Naive thymus-derived CD4-positive, alpha-beta T cell (primary cell): ENCODE measurements at regions not wholly inside any gene's neighbourhood (a gene's known extent, or its start where the extent isn't known, plus 50 kb on each side); places are given as distances from the start of the nearest gene placed in this dataset.
"Not testable (repeated sequence)": the region's sequence is repeated elsewhere in the genome, so short reads cannot be mapped to it uniquely, and the experiment has no call there.

Experiments used
- ATAC-seq: fragments of 150-1000 bp; cut with Tn5 transposase; 2 replicates; pipeline ENCODE4 v1.10.0; 2021; ENCODE audit warnings: mild to moderate bottlenecking, moderate library complexity
- CTCF ChIA-PET: fragments of 350-600 bp; sonication (Branson Sonifier 250); formaldehyde crosslinking; loops from one replicate; lab custom pipeline; 2021; ENCODE audit warnings: antibody characterized with exemption; lab: Charles Lee
- POLR2A ChIA-PET: fragments of 350-600 bp; sonication (Branson Sonifier 250); formaldehyde crosslinking; loops from one replicate; lab custom pipeline; 2021; ENCODE audit warnings: antibody characterized with exemption, inconsistent platforms; lab: Charles Lee
- DNase-seq, 9 donors: peaks; one replicate each; pipeline versions ENCODE4 v3.0.0 to v3.0.0-alpha.2; 2020 to 2022; ENCODE audit warnings: mixed read lengths in 1 of 9
- H3K27ac ChIP-seq: one replicate; pipeline ENCODE4 v1.7.0; 2013; ENCODE audit warnings: mild to moderate bottlenecking, low read depth, low read length, moderate library complexity
- H3K27me3 ChIP-seq, 2 donors: one replicate each; pipeline ENCODE4 v1.7.0; 2013; ENCODE audit warnings: low read length in 2 of 2, mild to moderate bottlenecking in 2 of 2, moderate library complexity in 2 of 2; ENCODE audit not compliant: control insufficient read depth in 2 of 2, insufficient read depth in 2 of 2
- H3K36me3 ChIP-seq, 3 experiments: 1 replicate in 2 of 3; 2 replicates in 1 of 3; pipeline ENCODE4 v1.7.0; 2013; ENCODE audit warnings: low read length in 3 of 3, mild to moderate bottlenecking in 3 of 3, moderate library complexity in 1 of 3; ENCODE audit not compliant: insufficient read depth in 3 of 3, control insufficient read depth in 2 of 3
- H3K4me1 ChIP-seq, 2 donors: one replicate each; pipeline ENCODE4 v1.7.0; 2013; ENCODE audit warnings: low read length in 2 of 2, mild to moderate bottlenecking in 2 of 2, moderate library complexity in 1 of 2; ENCODE audit not compliant: control insufficient read depth in 2 of 2, insufficient read depth in 2 of 2
- H3K4me3 ChIP-seq: 2 replicates; pipeline ENCODE4 v1.7.0; 2013; ENCODE audit warnings: mild to moderate bottlenecking, low read length
- H3K9me3 ChIP-seq, 3 experiments: 1 replicate in 2 of 3; 2 replicates in 1 of 3; pipeline ENCODE4 v1.7.0; 2013; ENCODE audit warnings: low read length in 3 of 3; ENCODE audit not compliant: control insufficient read depth in 2 of 3
- H3K27ac Mint-ChIP-seq, 9 donors: one replicate each; pipeline ENCODE4 v1.8.0; 2020 to 2022; ENCODE audit warnings: mixed read lengths in 9 of 9, mild to moderate bottlenecking in 8 of 9, moderate library complexity in 5 of 9, inconsistent platforms in 2 of 9
- H3K27me3 Mint-ChIP-seq, 5 donors: one replicate each; pipeline ENCODE4 v1.8.0; 2021 to 2022; ENCODE audit warnings: mixed read lengths in 5 of 5, mild to moderate bottlenecking in 1 of 5
- H3K36me3 Mint-ChIP-seq, 5 donors: one replicate each; pipeline ENCODE4 v1.8.0; 2020 to 2022; ENCODE audit warnings: mixed read lengths in 5 of 5, mild to moderate bottlenecking in 3 of 5, inconsistent platforms in 1 of 5
- H3K4me1 Mint-ChIP-seq, 7 donors: one replicate each; pipeline ENCODE4 v1.8.0; 2020 to 2022; ENCODE audit warnings: mixed read lengths in 7 of 7, mild to moderate bottlenecking in 3 of 7, inconsistent platforms in 1 of 7
- H3K4me3 Mint-ChIP-seq, 10 donors: one replicate each; pipeline ENCODE4 v1.8.0; 2020 to 2022; ENCODE audit warnings: mild to moderate bottlenecking in 10 of 10, mixed read lengths in 10 of 10, moderate library complexity in 6 of 10, inconsistent platforms in 2 of 10
- H3K9me3 Mint-ChIP-seq, 11 donors: one replicate each; pipeline ENCODE4 v1.8.0; 2020 to 2022; ENCODE audit warnings: mixed read lengths in 11 of 11, mild to moderate bottlenecking in 4 of 11, inconsistent platforms in 1 of 11, moderate library complexity in 1 of 11
- intact Hi-C, 2 donors: fragments of 100-400 bp; cut with micrococcal nuclease; formaldehyde crosslinking; loops; one replicate each; pipeline ENCODE4 v1.15.1; 2023

- ChIA-PET CTCF (interaction anchor here (0.9 kb wide), 1 partner anchor 82 kb away, joined by 4 read pairs; no protein-coding TSS in a partner anchor), POLR2A (no interaction called here)
- no peak overlapping the region for H3K4me3 Mint-ChIP-seq
- H3K9me3 ChIP-seq: peaks cover 0 to 3% (median 0%) of the 10 kb centered on the region in 3 experiments
- intact Hi-C loops: no loop called here
- no peaks in the 10 kb centered on the region for H3K27me3 ChIP-seq
- H3K36me3 Mint-ChIP-seq: peaks cover 0 to 4% (median 0%) of the 10 kb centered on the region in 5 donors
- H3K36me3 ChIP-seq: no peaks in the 10 kb centered on the region
- H3K4me1 Mint-ChIP-seq: no peaks in the 10 kb centered on the region
- ATAC-seq (no peak), DNase-seq (no peak)
- H3K4me1 ChIP-seq: no peaks in the 10 kb centered on the region
- no peak overlapping the region for H3K4me3 ChIP-seq
- peaks cover 0 to 6% (median 2%) of the 10 kb centered on the region in 11 donors for H3K9me3 Mint-ChIP-seq
- no peak overlapping the region for H3K27ac Mint-ChIP-seq
- no peak overlapping the region for H3K27ac ChIP-seq
- peaks cover 0 to 7% (median 0%) of the 10 kb centered on the region in 5 donors for H3K27me3 Mint-ChIP-seq
Measured at GRCh38 chr12:69172491-69172890, 66.9 kb upstream of the CPSF6 start.

- peaks cover 0 to 7% (median 0%) of the 10 kb centered on the region in 5 donors for H3K27me3 Mint-ChIP-seq
- Histone ChIP-seq H3K27ac (no peak overlapping the region), H3K4me1 (no peaks in the 10 kb centered on the region), H3K36me3 (no peaks in the 10 kb centered on the region), H3K9me3 (peaks cover 0 to 3% (median 0%) of the 10 kb centered on the region in 3 experiments), H3K27me3 (no peaks in the 10 kb centered on the region), H3K4me3 (no peak overlapping the region)
- ATAC-seq (no peak), DNase-seq (no peak)
- H3K9me3 Mint-ChIP-seq: peaks cover 0 to 6% (median 2%) of the 10 kb centered on the region in 11 donors
- ChIA-PET CTCF (no interaction called here), POLR2A (interaction anchor here (1.0 kb wide), 1 partner anchor 11 kb away, joined by 3 read pairs; no protein-coding TSS in a partner anchor)
- H3K36me3 Mint-ChIP-seq: peaks cover 0 to 4% (median 0%) of the 10 kb centered on the region in 5 donors
- no peaks in the 10 kb centered on the region for H3K4me1 Mint-ChIP-seq
- intact Hi-C loops: no loop called here
- H3K4me3 Mint-ChIP-seq: no peak overlapping the region
- no peak overlapping the region for H3K27ac Mint-ChIP-seq
Measured at GRCh38 chr12:69173368-69173767, 66.0 kb upstream of the CPSF6 start.

- Histone ChIP-seq H3K4me1 (no peaks in the 10 kb centered on the region), H3K9me3 (peaks cover 0 to 3% (median 0%) of the 10 kb centered on the region in 3 experiments), H3K27ac (no peak overlapping the region), H3K36me3 (no peaks in the 10 kb centered on the region), H3K4me3 (no peak overlapping the region), H3K27me3 (no peaks in the 10 kb centered on the region)
- ChIA-PET POLR2A (no interaction called here), CTCF (no interaction called here)
- Mint-ChIP-seq H3K27me3 (peaks cover 0 to 7% (median 0%) of the 10 kb centered on the region in 5 donors), H3K27ac (no peak overlapping the region), H3K4me3 (no peak overlapping the region), H3K36me3 (peaks cover 0 to 4% (median 0%) of the 10 kb centered on the region in 5 donors), H3K9me3 (peaks cover 0 to 11% (median 3%) of the 10 kb centered on the region in 11 donors), H3K4me1 (no peaks in the 10 kb centered on the region)
- intact Hi-C loops: no loop called here
- ATAC-seq (no peak), DNase-seq (no peak)
Measured at GRCh38 chr12:69179786-69180185, 59.6 kb upstream of the CPSF6 start.

GRCh38 chr12:69187572-69187971 is 51.8 kb upstream of the CPSF6 start:
- CTCF ChIA-PET: not testable (repeated sequence)

GRCh38 chr12:69189378-69189978 is 49.9 kb upstream of the CPSF6 start:
- peaks cover 0 to 7% (median 6%) of the 10 kb centered on the region in 5 donors for H3K36me3 Mint-ChIP-seq
- no peak overlapping the region for H3K27ac Mint-ChIP-seq
- H3K27me3 ChIP-seq: no peaks in the 10 kb centered on the region
- H3K9me3 Mint-ChIP-seq: peaks cover 5 to 36% (median 11%) of the 10 kb centered on the region in 11 donors
- ATAC-seq: no peak
- H3K4me3 Mint-ChIP-seq: no peak overlapping the region
- no peaks in the 10 kb centered on the region for H3K9me3 ChIP-seq
- no peak for DNase-seq
- H3K27ac ChIP-seq: no peak overlapping the region
- no peaks in the 10 kb centered on the region for H3K4me1 Mint-ChIP-seq
- H3K36me3 ChIP-seq: no peaks in the 10 kb centered on the region
- no peak overlapping the region for H3K4me3 ChIP-seq
- no peaks in the 10 kb centered on the region for H3K27me3 Mint-ChIP-seq
- CTCF ChIA-PET: no interaction called here
- no peaks in the 10 kb centered on the region for H3K4me1 ChIP-seq
- POLR2A ChIA-PET: no interaction called here
- intact Hi-C loops: no loop called here

More at GRCh38 chr12:69187572-69187971, 51.8 kb upstream of the CPSF6 start:
- H3K36me3 Mint-ChIP-seq, H3K9me3 ChIP-seq, H3K36me3 ChIP-seq, H3K27me3 ChIP-seq, H3K4me1 ChIP-seq, H3K27ac Mint-ChIP-seq, ATAC-seq, POLR2A ChIA-PET, H3K27ac ChIP-seq, intact Hi-C loops, H3K4me1 Mint-ChIP-seq, H3K4me3 ChIP-seq, H3K4me3 Mint-ChIP-seq, H3K27me3 Mint-ChIP-seq, DNase-seq: not testable (repeated sequence)
- H3K9me3 Mint-ChIP-seq: peaks cover 5 to 36% (median 12%) of the 10 kb centered on the region in 11 donors
